Mammary epithelial cell (primary cell): ENCODE measurements at regions not wholly inside any gene's neighbourhood (a gene's known extent, or its start where the extent isn't known, plus 50 kb on each side); places are given as distances from the start of the nearest gene placed in this dataset.

ENCODE experiments used
- EZH2 ChIP-seq: IDR thresholded peaks from 2 replicates; pipeline ENCODE4 v1.6.1; 2012; ENCODE audit warnings: low read length, inconsistent platforms, borderline replicate concordance
- TF ChIP-seq, protein P1 (sequence below), 2 donors: IDR thresholded peaks in 1 of 2; conservative IDR thresholded peaks in 1 of 2; 2 replicates each; pipeline ENCODE4 v1.5.1; 2011 to 2012; ENCODE audit warnings: inconsistent platforms in 2 of 2, low read length in 2 of 2, mild to moderate bottlenecking in 2 of 2, control low read depth in 1 of 2, low read depth in 1 of 2; ENCODE audit not compliant: insufficient read depth in 1 of 2; ENCODE audit errors: extremely low read depth in 1 of 2

DNA sequence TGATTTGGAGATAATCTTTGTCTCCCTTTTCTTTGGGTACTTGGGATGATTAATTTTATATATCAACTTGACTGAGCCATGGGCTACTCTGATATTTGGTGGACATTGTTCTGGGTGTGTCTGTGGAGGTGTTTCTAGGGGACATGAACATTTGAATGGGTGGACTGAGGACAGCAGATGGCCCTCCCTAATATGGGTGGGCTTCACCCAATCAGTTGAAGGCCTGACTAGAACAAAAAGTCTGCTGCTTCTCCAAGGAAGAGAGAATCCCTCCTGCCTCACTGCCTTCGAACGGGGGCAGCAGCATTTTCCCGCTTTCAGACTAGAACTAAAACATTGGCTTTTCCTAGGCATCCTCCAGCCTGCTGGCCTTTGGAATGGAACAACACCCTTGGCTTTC is 73.9 kb upstream of the EMX2 start:
- TF ChIP-seq, protein P1, sequence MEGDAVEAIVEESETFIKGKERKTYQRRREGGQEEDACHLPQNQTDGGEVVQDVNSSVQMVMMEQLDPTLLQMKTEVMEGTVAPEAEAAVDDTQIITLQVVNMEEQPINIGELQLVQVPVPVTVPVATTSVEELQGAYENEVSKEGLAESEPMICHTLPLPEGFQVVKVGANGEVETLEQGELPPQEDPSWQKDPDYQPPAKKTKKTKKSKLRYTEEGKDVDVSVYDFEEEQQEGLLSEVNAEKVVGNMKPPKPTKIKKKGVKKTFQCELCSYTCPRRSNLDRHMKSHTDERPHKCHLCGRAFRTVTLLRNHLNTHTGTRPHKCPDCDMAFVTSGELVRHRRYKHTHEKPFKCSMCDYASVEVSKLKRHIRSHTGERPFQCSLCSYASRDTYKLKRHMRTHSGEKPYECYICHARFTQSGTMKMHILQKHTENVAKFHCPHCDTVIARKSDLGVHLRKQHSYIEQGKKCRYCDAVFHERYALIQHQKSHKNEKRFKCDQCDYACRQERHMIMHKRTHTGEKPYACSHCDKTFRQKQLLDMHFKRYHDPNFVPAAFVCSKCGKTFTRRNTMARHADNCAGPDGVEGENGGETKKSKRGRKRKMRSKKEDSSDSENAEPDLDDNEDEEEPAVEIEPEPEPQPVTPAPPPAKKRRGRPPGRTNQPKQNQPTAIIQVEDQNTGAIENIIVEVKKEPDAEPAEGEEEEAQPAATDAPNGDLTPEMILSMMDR (conservative IDR thresholded peaks at IDR 0.05 in 1 of 2, IDR thresholded peaks at IDR 0.05 in 1 of 2; ENCODE audit: extremely low read depth in 1 of 2, insufficient read depth in 1 of 2, low read depth in 1 of 2, low read length in 2 of 2) = no peak
- no peak for TF ChIP-seq EZH2
